Neuronal stem cell (in vitro differentiated cells): ENCODE measurements at regions not wholly inside any gene's neighbourhood (a gene's known extent, or its start where the extent isn't known, plus 50 kb on each side); places are given as distances from the start of the nearest gene placed in this dataset.

Experiments used
- DNase-seq: peaks from one replicate; pipeline ENCODE4 v3.0.0-alpha.2; 2013; ENCODE audit warnings: low spot score
- H2AFZ ChIP-seq: one replicate; pipeline ENCODE4 v1.6.1; 2013; ENCODE audit warnings: mild to moderate bottlenecking, low read length, inconsistent platforms
- H2AK5ac ChIP-seq: 2 replicates; pipeline ENCODE4 v1.6.1; 2013; ENCODE audit warnings: low read depth, mild to moderate bottlenecking, inconsistent platforms, low read length, moderate library complexity, mixed read lengths
- H2BK120ac ChIP-seq: 2 replicates; pipeline ENCODE4 v1.6.1; 2013; ENCODE audit warnings: low read depth, mild to moderate bottlenecking, inconsistent platforms, low read length, moderate library complexity, mixed read lengths
- H2BK12ac ChIP-seq: one replicate; pipeline ENCODE4 v1.6.1; 2013; ENCODE audit warnings: low read length, inconsistent platforms
- H2BK15ac ChIP-seq: 2 replicates; pipeline ENCODE4 v1.6.1; 2013; ENCODE audit warnings: mild to moderate bottlenecking, low read length, inconsistent platforms, mixed read lengths
- H2BK5ac ChIP-seq: one replicate; pipeline ENCODE4 v1.6.1; 2013; ENCODE audit warnings: inconsistent platforms, mild to moderate bottlenecking, low read length, moderate library complexity
- H3K14ac ChIP-seq: one replicate; pipeline ENCODE4 v1.6.1; 2013; ENCODE audit warnings: low read length, inconsistent platforms
- H3K18ac ChIP-seq: 2 replicates; pipeline ENCODE4 v1.6.1; 2013; ENCODE audit warnings: low read length, inconsistent platforms
- H3K23ac ChIP-seq: 2 replicates; pipeline ENCODE4 v1.6.1; 2013; ENCODE audit warnings: low read depth, mild to moderate bottlenecking, mixed read lengths, low read length, inconsistent platforms; ENCODE audit not compliant: poor library complexity
- H3K27ac ChIP-seq: replicated peaks from 3 replicates; pipeline ENCODE4 v1.5.1; 2013; ENCODE audit warnings: low read length, inconsistent platforms
- H3K27me3 ChIP-seq, 3 experiments: 2 replicates each; pipeline ENCODE4 v1.6.1; 2013; ENCODE audit warnings: low read length in 3 of 3, mild to moderate bottlenecking in 2 of 3, inconsistent platforms in 1 of 3, low read depth in 1 of 3, mixed read lengths in 1 of 3, moderate library complexity in 1 of 3; ENCODE audit not compliant: control insufficient read depth in 3 of 3, insufficient read depth in 3 of 3
- H3K36me3 ChIP-seq, 2 donors: replicated peaks in 1 of 2; 2 replicates each; pipeline ENCODE4 v1.6.1; 2013; ENCODE audit warnings: low read length in 2 of 2; ENCODE audit not compliant: control insufficient read depth in 2 of 2, insufficient read depth in 2 of 2
- H3K4ac ChIP-seq: 2 replicates; pipeline ENCODE4 v1.6.1; 2013; ENCODE audit warnings: inconsistent platforms, mild to moderate bottlenecking, low read length, moderate library complexity
- H3K4me1 ChIP-seq, 2 donors: 1 replicate in 1 of 2; 2 replicates in 1 of 2; pipeline ENCODE4 v1.6.1; 2013; ENCODE audit warnings: low read length in 2 of 2, low read depth in 1 of 2; ENCODE audit not compliant: control insufficient read depth in 2 of 2, insufficient read depth in 1 of 2
- H3K4me2 ChIP-seq: one replicate; pipeline ENCODE4 v1.6.1; 2013; ENCODE audit warnings: mild to moderate bottlenecking, low read length, inconsistent platforms; ENCODE audit not compliant: insufficient read depth, poor library complexity, severe bottlenecking
- H3K4me3 ChIP-seq, 2 donors: 2 replicates each; pipeline ENCODE4 v1.5.1; 2013; ENCODE audit warnings: low read length in 2 of 2, mild to moderate bottlenecking in 2 of 2, inconsistent platforms in 1 of 2, moderate library complexity in 1 of 2
- H3K79me1 ChIP-seq: one replicate; pipeline ENCODE4 v1.6.1; 2013; ENCODE audit warnings: low read depth, mild to moderate bottlenecking, inconsistent platforms, low read length, moderate library complexity
- H3K9ac ChIP-seq: one replicate; pipeline ENCODE4 v1.6.1; 2013; ENCODE audit warnings: mild to moderate bottlenecking, low read depth, low read length, inconsistent platforms; ENCODE audit not compliant: poor library complexity
- H3K9me3 ChIP-seq, 2 donors: replicated peaks in 1 of 2; 2 replicates each; pipeline versions ENCODE3 to v1.6.1; 2013; ENCODE audit warnings: low read length in 2 of 2, mild to moderate bottlenecking in 2 of 2, inconsistent platforms in 1 of 2, low read depth in 1 of 2, mixed read lengths in 1 of 2, moderate library complexity in 1 of 2; ENCODE audit not compliant: control insufficient read depth in 2 of 2, insufficient read depth in 1 of 2
- H4K8ac ChIP-seq: one replicate; pipeline ENCODE4 v1.6.1; 2013; ENCODE audit warnings: low read depth, mild to moderate bottlenecking, inconsistent platforms, low read length, moderate library complexity
- H4K91ac ChIP-seq: one replicate; pipeline ENCODE4 v1.6.1; 2013; ENCODE audit warnings: low read length, low read depth, mild to moderate bottlenecking, inconsistent platforms; ENCODE audit not compliant: poor library complexity
- WGBS, 2 donors: extraction: QIAGEN DNeasy Blood & Tissue Kit; methylation state at CpG; one replicate each; pipeline ENCODE4 v1.1.7; 2013; ENCODE audit warnings: missing lambda C conversion rate in 2 of 2, mixed read lengths in 1 of 2; ENCODE audit not compliant: insufficient read length in 2 of 2, insufficient replicate concordance in 1 of 2; ENCODE audit errors: extremely low coverage in 2 of 2; 5-methylcytosine and 5-hydroxymethylcytosine counted together

- H3K4me3 ChIP-seq, result no peak overlapping the region
- H3K36me3 ChIP-seq, result no peaks in the 10 kb centered on the region
- no CpG with 5 or more reads among the region's 9 CpGs for WGBS, 2 donors
- H2BK12ac ChIP-seq, result no peak overlapping the region
- H4K91ac ChIP-seq, result no peak overlapping the region
- H3K79me1 ChIP-seq, result no peaks in the 10 kb centered on the region
- no peak overlapping the region for H4K8ac ChIP-seq
- DNase-seq, result no peak
- no peaks in the 10 kb centered on the region for H3K9me3 ChIP-seq
- no peak overlapping the region for H3K14ac ChIP-seq
- H2BK120ac ChIP-seq, result no peak overlapping the region
- H3K4me2 ChIP-seq, result no peak overlapping the region
- no peak overlapping the region for H3K18ac ChIP-seq
- no peak overlapping the region for H3K4ac ChIP-seq
- no peaks in the 10 kb centered on the region for H3K27me3 ChIP-seq
- no peak overlapping the region for H3K9ac ChIP-seq
- no peak overlapping the region for H2BK5ac ChIP-seq
- no peak overlapping the region for H2AK5ac ChIP-seq
- H2BK15ac ChIP-seq, result no peak overlapping the region
- no peak overlapping the region for H2AFZ ChIP-seq
- no peak overlapping the region for H3K23ac ChIP-seq
- no peak overlapping the region for H3K27ac ChIP-seq
- H3K4me1 ChIP-seq, result no peaks in the 10 kb centered on the region
Observed at GRCh38 chr7:88399036-88399435, 92.3 kb upstream of the STEAP4 start.

- Histone ChIP-seq H3K9ac (no peak overlapping the region), H3K4me3 (no peak overlapping the region), H3K18ac (no peak overlapping the region), H3K4ac (no peak overlapping the region), H3K23ac (no peak overlapping the region), H3K79me1 (no peaks in the 10 kb centered on the region), H3K4me1 (no peaks in the 10 kb centered on the region), H3K36me3 (no peaks in the 10 kb centered on the region), H3K27ac (no peak overlapping the region), H2BK12ac (no peak overlapping the region), H2BK15ac (no peak overlapping the region), H3K14ac (no peak overlapping the region), H3K9me3 (no peaks in the 10 kb centered on the region), H3K27me3 (no peaks in the 10 kb centered on the region), H2BK5ac (no peak overlapping the region), H2AK5ac (no peak overlapping the region), H3K4me2 (no peak overlapping the region), H2BK120ac (no peak overlapping the region), H2AFZ (no peak overlapping the region), H4K91ac (no peak overlapping the region), H4K8ac (no peak overlapping the region)
- no CpG with 5 or more reads among the region's 1 CpG for WGBS, 2 donors
- DNase-seq, result no peak
Observed at GRCh38 chr7:88398459-88398858, 91.8 kb upstream of the STEAP4 start.

- H2AK5ac ChIP-seq, result no peak overlapping the region
- H3K36me3 ChIP-seq, result no peaks in the 10 kb centered on the region
- no peak overlapping the region for H3K23ac ChIP-seq
- H2BK5ac ChIP-seq, result no peak overlapping the region
- H4K8ac ChIP-seq, result no peak overlapping the region
- H2AFZ ChIP-seq, result no peak overlapping the region
- H2BK15ac ChIP-seq, result no peak overlapping the region
- H2BK12ac ChIP-seq, result no peak overlapping the region
- no peak overlapping the region for H3K14ac ChIP-seq
- H3K4ac ChIP-seq, result no peak overlapping the region
- no peak overlapping the region for H4K91ac ChIP-seq
- DNase-seq, result no peak
- no peaks in the 10 kb centered on the region for H3K9me3 ChIP-seq
- no peaks in the 10 kb centered on the region for H3K4me1 ChIP-seq
- no peaks in the 10 kb centered on the region for H3K79me1 ChIP-seq
- H3K4me3 ChIP-seq, result no peak overlapping the region
- H2BK120ac ChIP-seq, result no peak overlapping the region
- no peak overlapping the region for H3K9ac ChIP-seq
- H3K27me3 ChIP-seq, result no peaks in the 10 kb centered on the region
- H3K18ac ChIP-seq, result no peak overlapping the region
- H3K27ac ChIP-seq, result no peak overlapping the region
- H3K4me2 ChIP-seq, result no peak overlapping the region
Observed at GRCh38 chr7:88396948-88397322, 90.2 kb upstream of the STEAP4 start.

- H3K9me3 ChIP-seq, result no peaks in the 10 kb centered on the region
- H3K4me3 ChIP-seq, result no peak overlapping the region
- H3K23ac ChIP-seq, result no peak overlapping the region
- H3K4me2 ChIP-seq, result no peak overlapping the region
- no peak overlapping the region for H3K9ac ChIP-seq
- no peak overlapping the region for H2AK5ac ChIP-seq
- WGBS, 2 donors, result no CpG with 5 or more reads among the region's 2 CpGs
- H3K4me1 ChIP-seq, result no peaks in the 10 kb centered on the region
- H3K27ac ChIP-seq, result no peak overlapping the region
- H2AFZ ChIP-seq, result no peak overlapping the region
- no peak overlapping the region for H3K18ac ChIP-seq
- no peak overlapping the region for H4K91ac ChIP-seq
- H3K4ac ChIP-seq, result no peak overlapping the region
- H3K14ac ChIP-seq, result no peak overlapping the region
- no peak overlapping the region for H2BK120ac ChIP-seq
- H2BK15ac ChIP-seq, result no peak overlapping the region
- no peaks in the 10 kb centered on the region for H3K79me1 ChIP-seq
- H2BK12ac ChIP-seq, result no peak overlapping the region
- DNase-seq, result no peak
- H2BK5ac ChIP-seq, result no peak overlapping the region
- H3K36me3 ChIP-seq, result no peaks in the 10 kb centered on the region
- no peak overlapping the region for H4K8ac ChIP-seq
- H3K27me3 ChIP-seq, result no peaks in the 10 kb centered on the region
Observed at GRCh38 chr7:88396295-88396947, 89.7 kb upstream of the STEAP4 start.
